Sigmoid colon (tissue), 6 donors: ENCODE measurements at regions not wholly inside any gene's neighbourhood (a gene's known extent, or its start where the extent isn't known, plus 50 kb on each side); places are given as distances from the start of the nearest gene placed in this dataset.

Experiments used
- DNase-seq: peaks from one replicate; pipeline ENCODE4 v3.0.0-alpha.2; 2019
- H3K27ac ChIP-seq, 4 donors: fragments of 200-600 bp; sonication (generic); one replicate each; pipeline ENCODE4 v1.5.1; 2016 to 2019; ENCODE audit warnings: mild to moderate bottlenecking in 1 of 4
- H3K27me3 ChIP-seq, 3 donors: fragments of 200-600 bp; sonication (generic); one replicate each; pipeline ENCODE4 v1.5.1; 2019; ENCODE audit warnings: mild to moderate bottlenecking in 1 of 3
- H3K36me3 ChIP-seq, 4 donors: fragments of 200-600 bp; sonication (generic); one replicate each; pipeline ENCODE4 v1.5.1; 2016 to 2019
- H3K4me1 ChIP-seq, 4 donors: fragments of 200-600 bp; sonication (generic); one replicate each; pipeline ENCODE4 v1.5.1; 2017 to 2019
- H3K4me3 ChIP-seq, 4 donors: fragments of 200-600 bp; sonication (generic); one replicate each; pipeline ENCODE4 v1.5.1; 2017 to 2019; ENCODE audit warnings: mild to moderate bottlenecking in 2 of 4, moderate library complexity in 1 of 4
- H3K9me3 ChIP-seq, 4 donors: fragments of 200-600 bp in 3 of 4; sonication (generic) in 3 of 4; one replicate each; pipeline versions ENCODE4 v1.5.1 to v1.6.1; 2013 to 2019
- EP300 ChIP-seq, 4 donors: sonication (generic); formaldehyde crosslinking; IDR thresholded peaks; one replicate each; pipeline ENCODE4 v1.6.1; 2017; ENCODE audit warnings: antibody characterized with exemption in 4 of 4
- POLR2A ChIP-seq, 2 donors: fragments of 450-650 bp; IDR thresholded peaks; one replicate each; pipeline ENCODE4 v1.6.1; 2016; ENCODE audit warnings: antibody characterized with exemption in 2 of 2, mild to moderate bottlenecking in 2 of 2, moderate library complexity in 2 of 2
- POLR2AphosphoS5 ChIP-seq, 4 donors: sonication (generic); formaldehyde crosslinking; IDR thresholded peaks; one replicate each; pipeline ENCODE4 v1.6.1; 2017; ENCODE audit warnings: antibody characterized with exemption in 4 of 4
- WGBS, 2 donors: extraction: QIAGEN DNeasy Blood & Tissue Kit; methylation state at CpG; one replicate each; pipeline ENCODE4 v1.1.7; 2013; 5-methylcytosine and 5-hydroxymethylcytosine counted together
- intact Hi-C: fragments of 100-400 bp; cut with DNase I; formaldehyde crosslinking; loops from one replicate; pipeline ENCODE4 v1.15.1; 2023
- TF ChIP-seq, protein P1 (sequence below), 4 experiments: fragments of 450-650 bp in 3 of 4; fragments of 200-600 bp in 1 of 4; IDR thresholded peaks; one replicate each; pipeline ENCODE4 v1.5.1; 2016 to 2019; ENCODE audit warnings: antibody characterized with exemption in 4 of 4, mild to moderate bottlenecking in 3 of 4, moderate library complexity in 2 of 4
- donor health status: healthy with polysubstance abuse.
- donor health status: healthy.

DNA sequence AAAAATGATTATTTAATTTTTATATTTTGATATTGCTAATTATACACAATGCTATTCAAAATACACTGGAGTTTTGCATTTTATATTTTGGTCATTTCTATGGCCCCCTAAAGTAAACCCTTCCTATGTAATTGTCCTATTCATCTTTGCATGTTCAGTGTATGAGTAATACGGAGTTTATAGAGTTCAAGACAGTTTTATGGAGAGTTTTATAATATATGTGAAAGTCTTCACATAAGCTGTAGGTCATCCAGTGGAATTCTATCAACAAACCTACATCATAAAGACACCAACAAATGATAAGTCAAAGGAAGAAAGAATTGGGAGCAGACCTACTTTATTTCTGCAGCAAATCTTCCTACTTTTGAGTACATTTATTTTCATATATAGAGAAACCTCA, 1200.4 kb upstream of the EPHA6 start:
- H3K36me3 ChIP-seq = no peaks in the 10 kb centered on the region
- H3K27ac ChIP-seq = no peak overlapping the region
- no peak for DNase-seq
- H3K4me3 ChIP-seq = no peak overlapping the region
- H3K9me3 ChIP-seq = no peaks in the 10 kb centered on the region
- H3K27me3 ChIP-seq = no peaks in the 10 kb centered on the region
- H3K4me1 ChIP-seq = peaks cover 0 to 9% (median 0%) of the 10 kb centered on the region in 4 donors
- intact Hi-C loops = no loop called here
- TF ChIP-seq EP300 (IDR thresholded peaks at IDR 0.05) = no peak
- TF ChIP-seq, protein P1, sequence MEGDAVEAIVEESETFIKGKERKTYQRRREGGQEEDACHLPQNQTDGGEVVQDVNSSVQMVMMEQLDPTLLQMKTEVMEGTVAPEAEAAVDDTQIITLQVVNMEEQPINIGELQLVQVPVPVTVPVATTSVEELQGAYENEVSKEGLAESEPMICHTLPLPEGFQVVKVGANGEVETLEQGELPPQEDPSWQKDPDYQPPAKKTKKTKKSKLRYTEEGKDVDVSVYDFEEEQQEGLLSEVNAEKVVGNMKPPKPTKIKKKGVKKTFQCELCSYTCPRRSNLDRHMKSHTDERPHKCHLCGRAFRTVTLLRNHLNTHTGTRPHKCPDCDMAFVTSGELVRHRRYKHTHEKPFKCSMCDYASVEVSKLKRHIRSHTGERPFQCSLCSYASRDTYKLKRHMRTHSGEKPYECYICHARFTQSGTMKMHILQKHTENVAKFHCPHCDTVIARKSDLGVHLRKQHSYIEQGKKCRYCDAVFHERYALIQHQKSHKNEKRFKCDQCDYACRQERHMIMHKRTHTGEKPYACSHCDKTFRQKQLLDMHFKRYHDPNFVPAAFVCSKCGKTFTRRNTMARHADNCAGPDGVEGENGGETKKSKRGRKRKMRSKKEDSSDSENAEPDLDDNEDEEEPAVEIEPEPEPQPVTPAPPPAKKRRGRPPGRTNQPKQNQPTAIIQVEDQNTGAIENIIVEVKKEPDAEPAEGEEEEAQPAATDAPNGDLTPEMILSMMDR (IDR thresholded peaks at IDR 0.05) = no peak
- 33 to 50% methylated on average over 1 of the region's 1 CpG for WGBS, 2 donors

GRCh38 chr3:95615592-95616310, 1198.6 kb upstream of the EPHA6 start:
- no peaks in the 10 kb centered on the region for H3K36me3 ChIP-seq
- WGBS, 2 donors = 45 to 74% methylated on average over 4 of the region's 4 CpGs

GRCh38 chr3:95626107-95626506, 1188.3 kb upstream of the EPHA6 start:
- H3K36me3 ChIP-seq = no peaks in the 10 kb centered on the region
- 78 to 93% methylated on average over 3 of the region's 3 CpGs for WGBS, 2 donors

More at GRCh38 chr3:95615592-95616310, 1198.6 kb upstream of the EPHA6 start:
- Histone ChIP-seq H3K4me3 (no peak overlapping the region), H3K4me1 (peaks cover 0 to 9% (median 0%) of the 10 kb centered on the region in 4 donors), H3K27ac (no peak overlapping the region), H3K9me3 (no peaks in the 10 kb centered on the region), H3K27me3 (no peaks in the 10 kb centered on the region)
- DNase-seq = no peak
- TF ChIP-seq POLR2AphosphoS5 (IDR thresholded peaks at IDR 0.05) (no peak), POLR2A (IDR thresholded peaks at IDR 0.05) (no peak), EP300 (IDR thresholded peaks at IDR 0.05) (no peak)
- TF ChIP-seq, protein P1 (IDR thresholded peaks at IDR 0.05) = no peak
- intact Hi-C loops = no loop called here

GRCh38 chr3:95627293-95627692, 1187.1 kb upstream of the EPHA6 start:
- no peak overlapping the region for H3K4me3 ChIP-seq
- H3K4me1 ChIP-seq = no peaks in the 10 kb centered on the region
- H3K27ac ChIP-seq = no peak overlapping the region
- no peaks in the 10 kb centered on the region for H3K9me3 ChIP-seq
- no peaks in the 10 kb centered on the region for H3K27me3 ChIP-seq
- intact Hi-C loops = no loop called here
- H3K36me3 ChIP-seq = no peaks in the 10 kb centered on the region
- TF ChIP-seq, protein P1 (IDR thresholded peaks at IDR 0.05) = no peak
- TF ChIP-seq POLR2A (IDR thresholded peaks at IDR 0.05) (no peak), EP300 (IDR thresholded peaks at IDR 0.05) (no peak), POLR2AphosphoS5 (IDR thresholded peaks at IDR 0.05) (no peak)
- no peak for DNase-seq
- WGBS, 2 donors = 67 to 78% methylated on average over 4 of the region's 4 CpGs

More at GRCh38 chr3:95626107-95626506, 1188.3 kb upstream of the EPHA6 start:
- Histone ChIP-seq H3K27me3 (no peaks in the 10 kb centered on the region), H3K4me1 (no peaks in the 10 kb centered on the region), H3K27ac (no peak overlapping the region), H3K9me3 (no peaks in the 10 kb centered on the region), H3K4me3 (no peak overlapping the region)
- DNase-seq = no peak
- intact Hi-C loops = no loop called here
- no peak for TF ChIP-seq EP300 (IDR thresholded peaks at IDR 0.05)
- TF ChIP-seq POLR2A (IDR thresholded peaks at IDR 0.05) = no peak

GRCh38 chr3:95627697-95628096, 1186.7 kb upstream of the EPHA6 start:
- WGBS, 2 donors = 49 to 79% methylated on average over 2 of the region's 2 CpGs
- Histone ChIP-seq H3K4me1 (no peaks in the 10 kb centered on the region), H3K27ac (no peak overlapping the region), H3K27me3 (no peaks in the 10 kb centered on the region), H3K36me3 (no peaks in the 10 kb centered on the region), H3K9me3 (no peaks in the 10 kb centered on the region), H3K4me3 (no peak overlapping the region)
- intact Hi-C loops = no loop called here
- TF ChIP-seq, protein P1 (IDR thresholded peaks at IDR 0.05) = no peak
- TF ChIP-seq POLR2A (IDR thresholded peaks at IDR 0.05) (no peak), EP300 (IDR thresholded peaks at IDR 0.05) (no peak), POLR2AphosphoS5 (IDR thresholded peaks at IDR 0.05) (no peak)
- DNase-seq = no peak
